ENCODE measurements at regions not wholly inside any gene's neighbourhood (a gene's known extent, or its start where the extent isn't known, plus 50 kb on each side); places are given as distances from the start of the nearest gene placed in this dataset.

DNA sequence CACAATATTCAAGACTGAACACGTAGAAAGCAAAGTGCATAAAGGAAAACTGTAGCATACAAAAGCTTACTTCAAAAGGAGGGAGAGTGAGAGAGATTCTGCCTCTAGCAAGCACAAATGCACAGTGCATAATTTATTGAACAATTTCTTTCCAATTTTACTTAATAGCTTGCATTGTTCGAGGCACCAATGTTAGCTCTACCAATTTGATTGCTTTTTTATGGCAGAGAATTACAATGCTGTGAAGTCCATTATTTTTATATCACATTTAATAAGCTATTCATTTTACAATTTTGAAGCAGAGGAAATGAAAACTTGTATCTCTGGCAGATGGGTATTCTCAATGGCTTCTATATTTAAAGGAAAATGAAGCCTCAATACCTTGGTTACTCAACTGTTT lies 331.7 kb downstream of the GPM6A start:
- FAIRE-seq = no peak
- no peak for DNase-seq (ENCODE audit: extremely low spot score, insufficient read length, low read depth)

- no peak for DNase-seq (ENCODE audit: extremely low spot score, insufficient read length, low read depth)
- no peak for FAIRE-seq
These were observed 312.2 kb downstream of the GPM6A start for GRCh38 chr4:175499735-175500352.

GRCh38 chr4:175504318-175504717 lies 307.7 kb downstream of the GPM6A start:
- DNase-seq (ENCODE audit: extremely low spot score, insufficient read length, low read depth) (no peak), FAIRE-seq (no peak)

DNA sequence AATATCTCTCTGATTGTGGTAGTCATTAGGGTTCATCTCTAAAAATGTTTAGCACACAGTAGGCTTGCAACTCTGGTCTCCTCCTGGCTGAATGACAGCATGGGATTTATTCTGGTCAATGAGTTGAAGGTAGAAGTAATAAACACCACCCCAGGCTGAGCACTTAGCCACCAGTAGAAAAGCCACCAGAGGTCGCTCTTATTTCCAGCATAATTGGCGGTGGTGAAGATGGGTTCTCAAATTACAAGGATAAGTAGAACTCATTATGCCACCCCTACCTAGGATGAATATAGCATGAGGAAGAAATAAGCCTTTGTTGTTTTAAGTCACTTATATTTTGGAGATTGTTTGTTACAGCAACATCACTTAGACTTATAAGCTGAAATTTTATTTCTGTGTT lies 302.7 kb downstream of the GPM6A start:
- no peak for FAIRE-seq
- no peak for DNase-seq (ENCODE audit: extremely low spot score, insufficient read length, low read depth)

GRCh38 chr4:175511861-175512260 lies 300.2 kb downstream of the GPM6A start:
- no peak for DNase-seq (ENCODE audit: extremely low spot score, insufficient read length, low read depth)
- FAIRE-seq = no peak

DNA sequence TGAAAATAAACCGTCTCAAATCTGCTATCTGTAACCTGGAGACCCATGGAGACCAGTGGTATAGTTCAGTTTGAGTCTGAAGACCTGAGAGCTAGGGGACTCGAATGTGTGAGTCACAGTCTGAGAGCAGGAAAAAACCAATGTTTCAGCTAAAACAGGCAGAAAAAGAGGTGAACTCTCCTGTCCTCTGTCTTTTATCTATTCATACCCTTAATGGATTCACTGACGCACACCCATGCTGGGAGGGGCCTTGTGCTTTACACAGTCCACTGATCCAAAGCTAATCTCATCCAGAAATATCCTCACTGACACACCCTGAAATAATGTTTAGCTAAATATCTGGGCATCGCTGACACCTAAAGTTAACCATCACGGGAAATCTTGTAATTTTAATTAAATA lies 297.9 kb downstream of the GPM6A start:
- FAIRE-seq = no peak

GRCh38 chr4:175530655-175531054 lies 281.4 kb downstream of the GPM6A start:
- FAIRE-seq (no peak), DNase-seq (ENCODE audit: extremely low spot score, insufficient read length, low read depth) (no peak)

More for the DNA sequence above, 297.9 kb downstream of the GPM6A start:
- no peak for DNase-seq (ENCODE audit: extremely low spot score, insufficient read length, low read depth)

DNA sequence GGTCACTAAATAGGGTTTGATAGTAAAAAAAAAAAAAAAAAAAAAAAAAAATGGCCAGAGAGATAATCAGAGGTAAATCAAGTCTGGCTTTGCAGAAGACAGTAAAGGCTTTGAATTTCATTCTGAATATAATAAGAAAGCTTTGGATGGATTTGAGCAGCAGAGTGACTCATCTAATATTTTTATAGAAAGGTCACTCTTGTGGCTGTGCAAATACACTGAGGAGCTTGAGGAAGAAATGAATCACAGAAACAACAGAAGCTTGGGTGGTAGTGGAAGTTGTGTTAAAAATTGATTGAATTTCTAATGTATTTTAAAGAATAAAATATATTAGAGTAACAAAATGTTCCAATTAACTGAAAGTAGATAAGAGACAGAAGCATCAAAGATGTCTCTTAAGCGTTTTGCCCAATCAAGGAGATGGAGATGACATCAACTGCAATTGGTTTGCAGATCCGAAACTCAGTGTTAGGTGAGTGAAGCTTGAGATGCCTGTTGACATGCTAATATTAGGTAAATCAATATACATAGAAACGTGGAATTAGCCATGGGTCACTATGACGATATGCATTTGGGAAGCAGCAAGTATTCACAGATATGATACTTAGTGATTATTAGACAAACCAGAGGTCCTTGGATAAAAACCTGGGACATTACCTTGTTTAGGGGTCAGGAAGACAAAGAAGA lies 280.5 kb downstream of the GPM6A start:
- FAIRE-seq = no peak
- DNase-seq (ENCODE audit: extremely low spot score, insufficient read length, low read depth) = no peak

- peak; percentile 62 for FAIRE-seq
These were observed 275.1 kb downstream of the GPM6A start for GRCh38 chr4:175536852-175537453.

DNA sequence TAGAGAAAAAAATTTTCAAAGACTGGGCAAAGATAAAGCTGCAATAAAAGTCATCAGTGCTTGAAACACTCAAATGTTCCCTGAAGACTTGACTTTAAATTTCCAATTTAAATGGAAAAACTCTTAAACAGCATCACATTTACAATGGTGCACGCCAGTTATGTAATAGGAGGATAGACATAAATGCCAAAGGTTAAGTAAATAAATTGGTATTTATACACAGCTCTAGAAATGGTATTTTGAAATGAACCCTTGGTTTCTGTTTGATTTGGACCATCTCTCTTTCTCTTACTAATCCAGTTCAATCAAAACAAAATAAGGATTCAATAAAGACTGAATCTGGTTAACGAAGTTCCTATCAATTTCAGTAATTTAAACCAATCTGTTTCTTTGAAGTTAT lies 272.6 kb downstream of the GPM6A start:
- no peak for DNase-seq (ENCODE audit: extremely low spot score, insufficient read length, low read depth)
- no peak for FAIRE-seq

More at GRCh38 chr4:175536852-175537453, 275.1 kb downstream of the GPM6A start:
- DNase-seq (ENCODE audit: extremely low spot score, insufficient read length, low read depth) = no peak

DNA sequence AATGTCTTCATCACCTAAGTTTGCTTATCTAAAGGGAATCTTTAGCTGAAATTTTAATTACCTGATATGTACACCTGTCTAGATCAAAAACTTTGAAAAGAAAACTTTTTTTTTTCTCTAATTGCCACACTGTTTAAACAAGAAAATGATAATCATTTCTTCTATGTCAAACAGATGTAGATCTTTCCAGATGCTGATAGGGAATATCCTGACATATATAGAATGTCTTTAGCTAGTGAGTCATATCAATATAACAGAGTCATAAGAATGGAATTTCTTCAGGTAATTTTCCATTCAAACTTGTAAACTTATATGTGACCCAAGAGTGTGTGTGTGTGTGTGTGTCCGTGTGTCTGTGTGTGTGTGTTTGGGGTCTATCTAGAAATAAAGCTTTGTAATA lies 271.9 kb downstream of the GPM6A start:
- no peak for FAIRE-seq
- no peak for DNase-seq (ENCODE audit: extremely low spot score, insufficient read length, low read depth)

DNA sequence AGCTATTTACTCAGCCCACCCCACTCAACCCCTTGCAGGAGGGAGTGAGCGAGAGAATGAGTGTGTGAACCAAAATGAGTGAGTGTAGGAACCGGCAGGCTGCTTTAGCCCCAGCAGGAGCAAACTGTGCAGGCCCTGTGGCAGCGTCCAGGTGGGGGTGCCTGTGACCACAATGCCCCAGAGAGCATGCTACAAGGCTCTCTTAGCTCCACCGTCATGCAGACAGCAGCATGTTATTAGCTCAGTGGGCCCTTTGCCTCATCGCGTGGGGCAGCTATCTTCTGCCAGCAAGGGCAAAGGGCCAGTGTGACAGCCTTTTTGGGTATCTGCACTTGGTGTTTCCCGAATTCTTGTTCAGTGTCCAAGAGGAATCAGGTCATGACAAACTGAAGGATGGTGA lies 271.3 kb downstream of the GPM6A start:
- no peak for FAIRE-seq
- no peak for DNase-seq (ENCODE audit: extremely low spot score, insufficient read length, low read depth)

GRCh38 chr4:175542786-175543185 lies 269.3 kb downstream of the GPM6A start:
- DNase-seq (ENCODE audit: extremely low spot score, insufficient read length, low read depth) = no peak

DNA sequence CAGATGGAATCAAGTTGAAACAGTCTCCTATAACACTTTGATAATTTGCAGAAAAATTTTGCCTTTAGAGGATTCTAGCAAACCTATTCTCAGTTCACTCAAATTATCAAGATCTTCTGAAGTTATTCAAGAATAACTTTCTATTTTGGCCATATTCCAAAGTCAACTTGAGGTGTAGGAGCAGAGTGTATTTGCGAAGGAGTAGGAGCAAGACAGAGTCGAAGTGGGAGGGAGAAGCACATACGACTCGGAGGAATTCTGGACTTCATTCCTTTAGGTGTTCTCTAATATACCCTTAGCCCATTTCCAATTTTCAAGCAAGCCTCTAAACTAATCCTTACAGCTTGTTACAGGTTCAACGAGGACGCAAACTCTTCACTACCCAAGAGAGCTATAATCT lies 252.9 kb downstream of the GPM6A start:
- no peak for DNase-seq (ENCODE audit: extremely low spot score, insufficient read length, low read depth)
- no peak for FAIRE-seq

More at GRCh38 chr4:175542786-175543185, 269.3 kb downstream of the GPM6A start:
- no peak for FAIRE-seq

DNA sequence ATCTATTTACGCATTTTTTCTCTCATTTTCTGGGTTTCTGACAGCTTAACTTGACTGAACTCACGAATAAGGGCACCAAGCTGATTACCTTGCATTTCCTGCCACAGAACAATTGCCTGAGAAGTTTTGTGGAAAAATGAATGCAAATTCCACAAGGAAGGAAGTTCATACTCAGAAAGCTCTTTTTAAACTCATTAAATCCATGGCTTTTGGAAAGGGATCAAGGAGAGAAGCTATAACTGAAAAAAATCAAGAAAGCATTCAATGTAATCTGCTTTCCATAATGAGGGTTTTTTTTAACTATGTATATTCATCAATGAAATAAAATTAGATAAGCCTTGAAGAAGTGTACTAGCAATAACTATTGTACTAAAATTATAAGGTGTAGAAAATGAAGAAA lies 252.5 kb downstream of the GPM6A start:
- no peak for FAIRE-seq
- DNase-seq (ENCODE audit: extremely low spot score, insufficient read length, low read depth) = no peak

- FAIRE-seq = no peak
- no peak for DNase-seq (ENCODE audit: extremely low spot score, insufficient read length, low read depth)
These were observed 251.5 kb downstream of the GPM6A start for GRCh38 chr4:175560604-175561003.

DNA sequence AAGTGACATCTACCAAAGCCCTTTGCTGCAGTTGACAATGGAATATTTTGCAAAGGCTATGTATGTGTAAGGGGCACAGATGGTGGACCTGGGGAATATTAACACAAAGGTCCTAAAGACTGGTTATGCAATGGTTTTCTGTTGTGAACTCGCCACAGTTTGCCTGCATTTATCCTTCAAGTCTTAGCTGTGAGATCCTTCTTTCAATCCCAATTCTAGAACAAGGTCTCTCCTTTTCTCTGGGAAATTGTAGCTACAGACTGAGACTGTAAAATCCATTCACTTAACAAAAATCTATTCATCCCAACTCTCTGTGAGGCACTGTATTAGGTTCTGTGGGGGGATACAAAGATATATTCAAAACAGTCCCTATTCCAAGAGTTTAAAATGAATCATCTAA lies 250.4 kb downstream of the GPM6A start:
- FAIRE-seq = no peak
- DNase-seq (ENCODE audit: extremely low spot score, insufficient read length, low read depth) = no peak

DNA sequence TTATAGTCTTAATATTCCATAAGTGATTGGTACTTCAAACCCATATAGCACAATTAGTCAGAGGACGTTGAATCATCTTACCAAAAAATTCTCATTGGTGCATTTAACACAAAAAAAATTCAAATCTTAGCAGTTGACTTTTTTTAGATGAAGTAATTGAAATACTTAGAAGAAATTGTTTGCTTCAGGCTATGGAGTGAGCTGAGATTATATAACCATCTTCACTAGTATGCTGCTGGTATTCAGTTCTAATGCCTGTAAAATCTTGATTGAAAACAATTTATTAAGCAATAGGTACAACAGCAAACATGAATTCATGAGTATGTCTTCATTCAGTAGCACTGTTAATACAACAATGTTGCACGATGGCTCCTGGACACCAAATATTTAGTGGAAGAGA lies 250.0 kb downstream of the GPM6A start:
- DNase-seq (ENCODE audit: extremely low spot score, insufficient read length, low read depth) (no peak), FAIRE-seq (no peak)

- no peak for FAIRE-seq
- no peak for DNase-seq (ENCODE audit: extremely low spot score, insufficient read length, low read depth)
These were observed 249.5 kb downstream of the GPM6A start for GRCh38 chr4:175562542-175562941.

Measured in GM18507 (cell line).